ENCODE measurements at regions not wholly inside any gene's neighbourhood (a gene's known extent, or its start where the extent isn't known, plus 50 kb on each side); places are given as distances from the start of the nearest gene placed in this dataset.
"Not testable (repeated sequence)": the region's sequence is repeated elsewhere in the genome, so short reads cannot be mapped to it uniquely, and the experiment has no call there.

DNA sequence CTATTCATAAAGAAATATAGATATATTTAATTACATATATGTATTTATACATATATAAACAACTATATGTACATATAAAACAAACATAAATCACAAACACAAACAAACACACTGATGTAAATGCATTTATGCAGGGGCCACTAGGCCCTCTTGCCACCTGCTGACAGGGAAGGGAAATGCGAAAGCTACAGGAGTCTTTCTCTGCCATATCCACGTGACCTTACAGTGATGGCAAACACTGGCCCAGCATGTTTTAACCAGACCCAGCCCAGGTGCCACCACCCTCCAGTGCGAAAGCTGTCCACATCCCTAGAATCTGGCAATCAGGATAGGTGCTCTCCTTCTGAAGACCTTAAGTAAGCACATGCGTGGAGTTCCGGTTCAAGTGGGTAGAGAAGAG lies 187.0 kb downstream of the ANKRD36B start:
- TF ChIP-seq, protein P1, sequence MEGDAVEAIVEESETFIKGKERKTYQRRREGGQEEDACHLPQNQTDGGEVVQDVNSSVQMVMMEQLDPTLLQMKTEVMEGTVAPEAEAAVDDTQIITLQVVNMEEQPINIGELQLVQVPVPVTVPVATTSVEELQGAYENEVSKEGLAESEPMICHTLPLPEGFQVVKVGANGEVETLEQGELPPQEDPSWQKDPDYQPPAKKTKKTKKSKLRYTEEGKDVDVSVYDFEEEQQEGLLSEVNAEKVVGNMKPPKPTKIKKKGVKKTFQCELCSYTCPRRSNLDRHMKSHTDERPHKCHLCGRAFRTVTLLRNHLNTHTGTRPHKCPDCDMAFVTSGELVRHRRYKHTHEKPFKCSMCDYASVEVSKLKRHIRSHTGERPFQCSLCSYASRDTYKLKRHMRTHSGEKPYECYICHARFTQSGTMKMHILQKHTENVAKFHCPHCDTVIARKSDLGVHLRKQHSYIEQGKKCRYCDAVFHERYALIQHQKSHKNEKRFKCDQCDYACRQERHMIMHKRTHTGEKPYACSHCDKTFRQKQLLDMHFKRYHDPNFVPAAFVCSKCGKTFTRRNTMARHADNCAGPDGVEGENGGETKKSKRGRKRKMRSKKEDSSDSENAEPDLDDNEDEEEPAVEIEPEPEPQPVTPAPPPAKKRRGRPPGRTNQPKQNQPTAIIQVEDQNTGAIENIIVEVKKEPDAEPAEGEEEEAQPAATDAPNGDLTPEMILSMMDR (conservative IDR thresholded peaks at IDR 0.05; ENCODE audit: low read depth, low read length) = not testable (repeated sequence)
- not testable (repeated sequence) for TF ChIP-seq EZH2 (IDR thresholded peaks at IDR 0.05; ENCODE audit: borderline replicate concordance, low read depth, low read length, poor library complexity, severe bottlenecking)
